Kidney epithelial cell (primary cell): ENCODE measurements at regions not wholly inside any gene's neighbourhood (a gene's known extent, or its start where the extent isn't known, plus 50 kb on each side); places are given as distances from the start of the nearest gene placed in this dataset.

Experiments used
- DNase-seq: peaks from one replicate; pipeline ENCODE4 v3.0.0-alpha.2; 2010; ENCODE audit warnings: low read depth
- H3K27me3 ChIP-seq: 2 replicates; pipeline ENCODE4 v1.6.0; 2011; ENCODE audit warnings: low read length; ENCODE audit not compliant: control insufficient read depth, insufficient read depth
- H3K36me3 ChIP-seq: 2 replicates; pipeline ENCODE4 v1.5.1; 2011; ENCODE audit warnings: low read length; ENCODE audit not compliant: control insufficient read depth, insufficient read depth
- H3K4me3 ChIP-seq: 2 replicates; pipeline ENCODE4 v1.5.1; 2011; ENCODE audit warnings: low read depth, mild to moderate bottlenecking, control low read depth, low read length
- TF ChIP-seq, protein P1 (sequence below): IDR thresholded peaks from 2 replicates; pipeline ENCODE4 v1.5.1; 2011; ENCODE audit warnings: mild to moderate bottlenecking, moderate library complexity, low read length, control low read depth, inconsistent platforms; ENCODE audit not compliant: insufficient read depth, poor library complexity, severe bottlenecking

DNA sequence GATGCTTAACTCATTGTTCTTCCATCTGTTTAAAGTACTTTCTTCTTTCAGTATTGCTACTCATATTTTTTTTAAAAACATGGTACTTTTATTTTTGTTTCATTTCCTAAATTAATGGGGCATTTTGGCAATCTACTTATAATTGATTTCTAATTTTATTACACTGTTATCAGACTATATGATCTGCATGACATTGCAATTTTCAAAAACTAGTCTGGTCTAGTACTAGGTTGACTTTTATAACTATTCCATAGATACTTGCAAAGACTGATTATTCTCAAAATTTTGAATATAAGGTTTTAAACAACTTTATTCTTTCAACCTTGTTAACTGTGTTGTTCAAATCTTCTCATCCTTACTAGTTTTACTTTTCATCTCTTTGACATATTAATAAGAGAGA, 63.9 kb upstream of the MVB12B start:
- TF ChIP-seq, protein P1, sequence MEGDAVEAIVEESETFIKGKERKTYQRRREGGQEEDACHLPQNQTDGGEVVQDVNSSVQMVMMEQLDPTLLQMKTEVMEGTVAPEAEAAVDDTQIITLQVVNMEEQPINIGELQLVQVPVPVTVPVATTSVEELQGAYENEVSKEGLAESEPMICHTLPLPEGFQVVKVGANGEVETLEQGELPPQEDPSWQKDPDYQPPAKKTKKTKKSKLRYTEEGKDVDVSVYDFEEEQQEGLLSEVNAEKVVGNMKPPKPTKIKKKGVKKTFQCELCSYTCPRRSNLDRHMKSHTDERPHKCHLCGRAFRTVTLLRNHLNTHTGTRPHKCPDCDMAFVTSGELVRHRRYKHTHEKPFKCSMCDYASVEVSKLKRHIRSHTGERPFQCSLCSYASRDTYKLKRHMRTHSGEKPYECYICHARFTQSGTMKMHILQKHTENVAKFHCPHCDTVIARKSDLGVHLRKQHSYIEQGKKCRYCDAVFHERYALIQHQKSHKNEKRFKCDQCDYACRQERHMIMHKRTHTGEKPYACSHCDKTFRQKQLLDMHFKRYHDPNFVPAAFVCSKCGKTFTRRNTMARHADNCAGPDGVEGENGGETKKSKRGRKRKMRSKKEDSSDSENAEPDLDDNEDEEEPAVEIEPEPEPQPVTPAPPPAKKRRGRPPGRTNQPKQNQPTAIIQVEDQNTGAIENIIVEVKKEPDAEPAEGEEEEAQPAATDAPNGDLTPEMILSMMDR: no peak
- DNase-seq: no peak
- peaks cover under 1% of the 10 kb centered on the region for H3K27me3 ChIP-seq
- no peak overlapping the region for H3K4me3 ChIP-seq
- H3K36me3 ChIP-seq: no peaks in the 10 kb centered on the region

DNA sequence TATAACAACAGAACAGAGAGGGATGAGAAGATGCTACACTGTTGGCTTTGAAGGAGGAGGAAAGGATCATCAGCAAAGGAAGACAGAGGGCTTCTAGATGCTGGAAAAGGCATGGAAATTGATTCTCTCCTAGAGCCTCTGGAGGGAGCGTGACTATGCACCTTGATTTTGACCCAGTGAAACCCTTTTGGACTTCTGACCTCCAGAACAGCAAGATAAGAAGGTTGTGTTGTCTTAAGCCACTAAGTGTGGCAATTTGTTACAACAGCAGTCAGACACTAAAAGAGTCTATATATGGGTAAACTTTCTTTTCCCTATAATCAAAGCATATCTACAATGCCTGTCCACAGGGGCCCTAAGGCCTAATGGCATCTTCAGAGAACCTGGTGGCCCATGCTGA, 56.1 kb upstream of the MVB12B start:
- H3K27me3 ChIP-seq: peaks cover 6% of the 10 kb centered on the region
- TF ChIP-seq, protein P1: no peak
- no peak for DNase-seq
- H3K4me3 ChIP-seq: no peak overlapping the region
- H3K36me3 ChIP-seq: no peaks in the 10 kb centered on the region

DNA sequence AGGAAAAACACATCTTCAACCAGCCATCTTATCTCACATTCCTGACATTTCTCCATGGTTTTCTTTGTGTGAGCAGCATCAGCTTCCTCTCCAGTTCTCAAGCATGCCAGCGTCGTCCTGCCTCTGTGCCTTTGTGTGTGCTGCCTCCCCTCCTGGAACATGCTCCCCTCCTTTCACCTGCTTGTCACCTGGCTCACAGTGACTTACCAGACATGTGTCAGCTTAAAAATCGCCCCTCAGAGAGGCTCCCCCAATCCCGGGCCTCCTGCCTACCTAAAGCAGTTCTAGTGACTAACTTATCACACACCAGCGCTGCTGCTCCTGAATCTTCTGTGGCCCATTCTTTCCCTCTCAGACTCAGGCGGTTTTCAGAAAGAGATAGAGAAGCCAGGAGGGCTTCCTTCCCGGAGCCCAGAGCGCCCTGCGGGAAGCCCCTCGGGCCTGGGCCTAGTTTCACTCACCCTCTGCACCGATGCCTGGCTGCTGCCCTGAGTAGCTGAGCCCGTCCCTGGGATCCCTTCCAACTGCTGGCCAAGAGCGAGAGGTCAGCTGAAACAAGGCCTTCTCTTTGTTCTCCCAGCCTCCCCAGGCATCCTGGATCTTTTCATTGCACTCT, 51.1 kb upstream of the MVB12B start:
- DNase-seq: no peak
- H3K4me3 ChIP-seq: no peak overlapping the region
- H3K27me3 ChIP-seq: peaks cover 2% of the 10 kb centered on the region
- TF ChIP-seq, protein P1: no peak
- no peaks in the 10 kb centered on the region for H3K36me3 ChIP-seq

DNA sequence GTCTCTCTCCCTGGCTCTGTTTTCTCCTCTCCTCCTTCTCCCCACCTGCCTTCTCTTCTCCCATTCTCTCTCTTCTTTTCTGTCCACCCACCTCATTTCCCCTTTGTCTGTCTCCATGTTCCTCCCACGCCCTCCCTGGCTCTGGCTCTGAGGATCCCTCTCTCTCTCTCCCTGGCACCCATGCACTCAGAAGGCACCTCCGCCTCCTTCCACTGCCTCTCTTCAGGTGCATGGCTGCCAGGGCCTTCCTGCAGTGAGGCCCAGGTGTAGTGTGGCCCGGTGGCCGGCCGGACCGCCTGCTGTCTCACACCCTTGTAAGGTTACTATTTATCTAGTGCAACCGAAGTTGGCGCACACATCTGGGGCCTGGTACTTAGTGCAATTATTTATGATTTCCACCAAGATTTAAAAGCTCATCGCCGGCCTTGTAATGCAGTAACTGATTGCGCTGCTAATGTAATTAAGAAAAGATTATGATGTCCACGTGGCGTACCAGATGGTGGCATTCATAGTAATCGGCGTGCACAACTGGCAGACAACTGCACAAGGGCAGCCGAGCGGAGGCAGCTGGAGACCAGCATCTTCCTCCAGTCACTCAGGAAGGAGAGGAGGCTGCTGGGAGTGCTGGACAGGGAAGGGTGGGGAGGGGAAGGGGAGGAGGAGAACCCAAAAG, 50.4 kb upstream of the MVB12B start:
- DNase-seq: no peak
- TF ChIP-seq, protein P1: no peak
- Histone ChIP-seq H3K36me3 (no peaks in the 10 kb centered on the region), H3K27me3 (peaks cover 2% of the 10 kb centered on the region), H3K4me3 (no peak overlapping the region)
